ENCODE measurements at regions not wholly inside any gene's neighbourhood (a gene's known extent, or its start where the extent isn't known, plus 50 kb on each side); places are given as distances from the start of the nearest gene placed in this dataset.

DNA sequence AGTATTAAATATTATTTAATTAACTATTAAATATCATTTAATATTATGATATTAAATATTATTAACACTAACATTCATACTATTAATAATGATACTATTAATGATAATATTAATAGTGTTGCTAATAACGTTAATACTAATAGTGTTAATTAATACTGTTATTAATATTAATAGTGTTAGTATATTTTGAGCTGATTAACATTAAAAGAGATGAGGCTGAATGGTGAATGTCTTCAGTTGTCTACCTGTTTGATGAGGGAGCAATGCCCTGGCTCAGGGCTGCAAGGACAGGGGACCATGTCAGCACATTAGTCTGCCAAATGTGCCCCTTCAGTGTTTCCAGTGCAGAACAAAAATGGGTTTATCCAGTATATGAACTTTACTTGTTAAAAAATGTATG, 96.6 kb upstream of the PLEKHG1 start:
- TF ChIP-seq, protein P1, sequence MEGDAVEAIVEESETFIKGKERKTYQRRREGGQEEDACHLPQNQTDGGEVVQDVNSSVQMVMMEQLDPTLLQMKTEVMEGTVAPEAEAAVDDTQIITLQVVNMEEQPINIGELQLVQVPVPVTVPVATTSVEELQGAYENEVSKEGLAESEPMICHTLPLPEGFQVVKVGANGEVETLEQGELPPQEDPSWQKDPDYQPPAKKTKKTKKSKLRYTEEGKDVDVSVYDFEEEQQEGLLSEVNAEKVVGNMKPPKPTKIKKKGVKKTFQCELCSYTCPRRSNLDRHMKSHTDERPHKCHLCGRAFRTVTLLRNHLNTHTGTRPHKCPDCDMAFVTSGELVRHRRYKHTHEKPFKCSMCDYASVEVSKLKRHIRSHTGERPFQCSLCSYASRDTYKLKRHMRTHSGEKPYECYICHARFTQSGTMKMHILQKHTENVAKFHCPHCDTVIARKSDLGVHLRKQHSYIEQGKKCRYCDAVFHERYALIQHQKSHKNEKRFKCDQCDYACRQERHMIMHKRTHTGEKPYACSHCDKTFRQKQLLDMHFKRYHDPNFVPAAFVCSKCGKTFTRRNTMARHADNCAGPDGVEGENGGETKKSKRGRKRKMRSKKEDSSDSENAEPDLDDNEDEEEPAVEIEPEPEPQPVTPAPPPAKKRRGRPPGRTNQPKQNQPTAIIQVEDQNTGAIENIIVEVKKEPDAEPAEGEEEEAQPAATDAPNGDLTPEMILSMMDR (conservative IDR thresholded peaks at IDR 0.05; ENCODE audit: low read depth, low read length), result no peak
- TF ChIP-seq EZH2phosphoT487 (IDR thresholded peaks at IDR 0.05; ENCODE audit: borderline replicate concordance, low read length), result no peak
